ENCODE measurements at regions not wholly inside any gene's neighbourhood (a gene's known extent, or its start where the extent isn't known, plus 50 kb on each side); places are given as distances from the start of the nearest gene placed in this dataset.

- Histone ChIP-seq H3K79me2 (ENCODE audit: insufficient read depth, low read length) (no peaks in the 10 kb centered on the region), H2AFZ (ENCODE audit: low read length) (no peak overlapping the region), H3K4me3 (ENCODE audit: low read length, poor library complexity, severe bottlenecking) (no peak overlapping the region), H3K9me3 (ENCODE audit: insufficient read depth, low read depth, low read length) (no peaks in the 10 kb centered on the region), H4K20me1 (ENCODE audit: insufficient read depth, low read length, poor library complexity, severe bottlenecking) (no peaks in the 10 kb centered on the region), H3F3A (ENCODE audit: low read depth) (no peaks in the 10 kb centered on the region), H3K4me1 (ENCODE audit: insufficient read depth, low read length, poor library complexity, severe bottlenecking) (no peaks in the 10 kb centered on the region), H3K4me2 (ENCODE audit: low read depth, low read length, poor library complexity, severe bottlenecking) (no peak overlapping the region), H3K27me3 (ENCODE audit: insufficient read depth, low read length, poor library complexity, severe bottlenecking) (no peaks in the 10 kb centered on the region), H3K9ac (ENCODE audit: low read depth, low read length, poor library complexity, severe bottlenecking) (no peak overlapping the region), H3K9me2 (replicated peaks; ENCODE audit: low read depth, low read length) (no peaks in the 10 kb centered on the region), H3K36me3 (ENCODE audit: insufficient read depth, low read length) (no peaks in the 10 kb centered on the region)
- TF ChIP-seq, protein P1, sequence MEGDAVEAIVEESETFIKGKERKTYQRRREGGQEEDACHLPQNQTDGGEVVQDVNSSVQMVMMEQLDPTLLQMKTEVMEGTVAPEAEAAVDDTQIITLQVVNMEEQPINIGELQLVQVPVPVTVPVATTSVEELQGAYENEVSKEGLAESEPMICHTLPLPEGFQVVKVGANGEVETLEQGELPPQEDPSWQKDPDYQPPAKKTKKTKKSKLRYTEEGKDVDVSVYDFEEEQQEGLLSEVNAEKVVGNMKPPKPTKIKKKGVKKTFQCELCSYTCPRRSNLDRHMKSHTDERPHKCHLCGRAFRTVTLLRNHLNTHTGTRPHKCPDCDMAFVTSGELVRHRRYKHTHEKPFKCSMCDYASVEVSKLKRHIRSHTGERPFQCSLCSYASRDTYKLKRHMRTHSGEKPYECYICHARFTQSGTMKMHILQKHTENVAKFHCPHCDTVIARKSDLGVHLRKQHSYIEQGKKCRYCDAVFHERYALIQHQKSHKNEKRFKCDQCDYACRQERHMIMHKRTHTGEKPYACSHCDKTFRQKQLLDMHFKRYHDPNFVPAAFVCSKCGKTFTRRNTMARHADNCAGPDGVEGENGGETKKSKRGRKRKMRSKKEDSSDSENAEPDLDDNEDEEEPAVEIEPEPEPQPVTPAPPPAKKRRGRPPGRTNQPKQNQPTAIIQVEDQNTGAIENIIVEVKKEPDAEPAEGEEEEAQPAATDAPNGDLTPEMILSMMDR (conservative IDR thresholded peaks at IDR 0.05; ENCODE audit: low read length) = no peak
- TF ChIP-seq EZH2phosphoT487 (IDR thresholded peaks at IDR 0.05; ENCODE audit: borderline replicate concordance) = no peak
Measured at GRCh38 chr3:174346571-174346970, 512.6 kb upstream of the NAALADL2 start.

DNA sequence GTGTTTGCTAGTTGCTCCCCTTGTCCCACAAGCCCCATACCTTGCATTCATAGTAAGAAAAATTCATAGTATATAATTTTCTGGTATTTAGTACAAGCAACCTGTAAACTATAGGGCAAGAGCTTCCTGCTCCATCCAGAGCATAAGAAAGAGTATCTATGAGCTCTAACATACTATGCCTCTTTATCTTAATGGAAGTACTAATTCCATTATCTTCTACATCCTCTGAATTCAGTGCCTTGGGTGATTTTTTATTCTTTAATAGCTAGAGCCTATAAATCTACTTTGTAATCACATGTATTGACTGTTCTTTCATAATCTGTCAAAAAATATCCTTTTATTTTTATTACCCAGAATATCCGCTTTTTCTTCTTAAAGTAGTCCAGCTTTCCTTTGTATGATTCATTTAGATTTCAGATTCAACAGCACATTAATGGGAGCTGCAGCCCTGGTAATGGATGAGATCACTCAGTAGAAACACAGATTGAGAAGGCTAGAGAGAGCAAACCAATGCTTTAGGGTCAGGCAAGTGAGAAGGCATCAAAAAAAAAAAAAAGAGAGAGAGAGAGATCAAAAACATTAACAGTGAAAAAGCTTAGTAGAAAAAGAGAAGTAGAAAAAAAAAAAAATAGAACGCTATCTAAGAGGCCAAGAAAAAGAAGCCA lies 511.5 kb upstream of the NAALADL2 start:
- Histone ChIP-seq H4K20me1 (ENCODE audit: insufficient read depth, low read length, poor library complexity, severe bottlenecking) (no peaks in the 10 kb centered on the region), H3K4me3 (ENCODE audit: low read length, poor library complexity, severe bottlenecking) (no peak overlapping the region), H3K4me1 (ENCODE audit: insufficient read depth, low read length, poor library complexity, severe bottlenecking) (no peaks in the 10 kb centered on the region), H3K4me2 (ENCODE audit: low read depth, low read length, poor library complexity, severe bottlenecking) (no peak overlapping the region), H2AFZ (ENCODE audit: low read length) (no peak overlapping the region), H3K9me2 (replicated peaks; ENCODE audit: low read depth, low read length) (no peaks in the 10 kb centered on the region), H3K79me2 (ENCODE audit: insufficient read depth, low read length) (no peaks in the 10 kb centered on the region), H3K27me3 (ENCODE audit: insufficient read depth, low read length, poor library complexity, severe bottlenecking) (no peaks in the 10 kb centered on the region), H3K9me3 (ENCODE audit: insufficient read depth, low read depth, low read length) (no peaks in the 10 kb centered on the region), H3F3A (ENCODE audit: low read depth) (no peaks in the 10 kb centered on the region), H3K36me3 (ENCODE audit: insufficient read depth, low read length) (no peaks in the 10 kb centered on the region), H3K9ac (ENCODE audit: low read depth, low read length, poor library complexity, severe bottlenecking) (no peak overlapping the region)
- no peak for TF ChIP-seq EZH2phosphoT487 (IDR thresholded peaks at IDR 0.05; ENCODE audit: borderline replicate concordance)
- TF ChIP-seq, protein P1 (conservative IDR thresholded peaks at IDR 0.05; ENCODE audit: low read length) = no peak

- no peaks in the 10 kb centered on the region for H4K20me1 ChIP-seq (ENCODE audit: insufficient read depth, low read length, poor library complexity, severe bottlenecking)
- no peak overlapping the region for H3K9ac ChIP-seq (ENCODE audit: low read depth, low read length, poor library complexity, severe bottlenecking)
- no peaks in the 10 kb centered on the region for H3K4me1 ChIP-seq (ENCODE audit: insufficient read depth, low read length, poor library complexity, severe bottlenecking)
- no peaks in the 10 kb centered on the region for H3K9me3 ChIP-seq (ENCODE audit: insufficient read depth, low read depth, low read length)
- no peak for TF ChIP-seq EZH2phosphoT487 (IDR thresholded peaks at IDR 0.05; ENCODE audit: borderline replicate concordance)
- TF ChIP-seq, protein P1 (conservative IDR thresholded peaks at IDR 0.05; ENCODE audit: low read length) = no peak
- no peaks in the 10 kb centered on the region for H3K9me2 ChIP-seq (replicated peaks; ENCODE audit: low read depth, low read length)
- no peaks in the 10 kb centered on the region for H3F3A ChIP-seq (ENCODE audit: low read depth)
- H3K4me3 ChIP-seq (ENCODE audit: low read length, poor library complexity, severe bottlenecking) = no peak overlapping the region
- H3K27me3 ChIP-seq (ENCODE audit: insufficient read depth, low read length, poor library complexity, severe bottlenecking) = no peaks in the 10 kb centered on the region
- no peaks in the 10 kb centered on the region for H3K36me3 ChIP-seq (ENCODE audit: insufficient read depth, low read length)
- H2AFZ ChIP-seq (ENCODE audit: low read length) = no peak overlapping the region
- H3K4me2 ChIP-seq (ENCODE audit: low read depth, low read length, poor library complexity, severe bottlenecking) = no peak overlapping the region
- H3K79me2 ChIP-seq (ENCODE audit: insufficient read depth, low read length) = no peaks in the 10 kb centered on the region
Measured at GRCh38 chr3:174352227-174352626, 506.9 kb upstream of the NAALADL2 start.

Data from Loucy (cell line).